ENCODE measurements at regions not wholly inside any gene's neighbourhood (a gene's known extent, or its start where the extent isn't known, plus 50 kb on each side); places are given as distances from the start of the nearest gene placed in this dataset.

- Histone ChIP-seq H3K4me2 (ENCODE audit: insufficient read depth in 1 of 2, low read depth in 2 of 2, low read length in 2 of 2) (no peak overlapping the region), H3K18ac (ENCODE audit: extremely low read depth, low read length) (no peak overlapping the region), H3K4ac (replicated peaks; ENCODE audit: insufficient read length, low read depth, low read length) (no peak overlapping the region), H3K56ac (replicated peaks; ENCODE audit: insufficient read length, low read depth, low read length) (no peak overlapping the region), H4K5ac (ENCODE audit: insufficient read length, low read depth, low read length) (no peak overlapping the region), H3K23ac (ENCODE audit: insufficient read length) (no peak overlapping the region), H2BK12ac (ENCODE audit: low read depth, low read length) (no peak overlapping the region), H3K9ac (replicated peaks in 1 of 4; ENCODE audit: extremely low read depth in 1 of 4, low read depth in 3 of 4, low read length in 3 of 4) (no peak overlapping the region), H3K4me1 (replicated peaks in 1 of 4; ENCODE audit: control insufficient read depth in 3 of 4, insufficient read depth in 4 of 4, low read length in 3 of 4) (no peaks in the 10 kb centered on the region), H2BK15ac (ENCODE audit: low read length) (no peak overlapping the region), H2BK120ac (replicated peaks; ENCODE audit: low read depth, low read length) (no peak overlapping the region), H3K14ac (ENCODE audit: insufficient read length) (no peak overlapping the region), H3K36me3 (ENCODE audit: control insufficient read depth in 2 of 4, insufficient read depth in 4 of 4, low read length in 3 of 4) (no peaks in the 10 kb centered on the region; a peak in 1 of 8 replicates), H4K8ac (ENCODE audit: extremely low read depth, insufficient read depth, low read length) (no peak overlapping the region), H3K27ac (ENCODE audit: low read depth, low read length) (no peak overlapping the region), H3K27me3 (replicated peaks in 1 of 4; ENCODE audit: control insufficient read depth in 3 of 4, extremely low read depth in 1 of 4, insufficient read depth in 3 of 4, low read length in 3 of 4) (peaks cover 0 to 8% (median 6%) of the 10 kb centered on the region in 4 experiments; a peak in 3 of 7 replicates), H4K91ac (replicated peaks; ENCODE audit: insufficient read length, low read length) (no peak overlapping the region), H3K79me1 (ENCODE audit: low read depth, low read length) (no peaks in the 10 kb centered on the region), H3K4me3 (ENCODE audit: extremely low read depth in 1 of 4, insufficient read depth in 2 of 4, low read depth in 3 of 4, low read length in 4 of 4) (no peak overlapping the region), H2AFZ (ENCODE audit: low read length) (no peak overlapping the region), H2BK20ac (ENCODE audit: low read length) (no peak overlapping the region), H3K79me2 (ENCODE audit: control insufficient read depth in 1 of 2, insufficient read depth in 2 of 2, low read length in 2 of 2) (no peaks in the 10 kb centered on the region), H3K23me2 (ENCODE audit: low read depth, low read length) (no peaks in the 10 kb centered on the region; the same call in 1 of the 2 replicates), H2AK5ac (ENCODE audit: low read depth, low read length) (no peak overlapping the region), H3K9me3 (ENCODE audit: insufficient read depth in 2 of 2, low read depth in 1 of 2, low read length in 1 of 2) (no peaks in the 10 kb centered on the region), H4K20me1 (replicated peaks in 1 of 2; ENCODE audit: control insufficient read depth in 1 of 2, insufficient read depth in 2 of 2, low read length in 2 of 2) (no peaks in the 10 kb centered on the region), H2BK5ac (ENCODE audit: low read depth, low read length) (no peak overlapping the region)
- WGBS, 2 experiments (ENCODE audit: extremely low coverage in 1 of 2, insufficient coverage in 1 of 2, insufficient read length in 1 of 2, insufficient replicate concordance in 2 of 2, low coverage in 1 of 2, low lambda C conversion rate in 2 of 2, missing lambda C conversion rate in 1 of 2) = 89% methylated on average over 1 of the region's 1 CpG; no CpG with 5 or more reads in 1 of the 2 experiments
- no peak for DNase-seq (ENCODE audit: low read depth in 1 of 2, low spot score in 2 of 2)
- ChIA-PET POLR2A (ENCODE audit: partially characterized antibody) (no interaction called here), CTCF (ENCODE audit: partially characterized antibody) (interaction anchor here (1.2 kb wide), 1 partner anchor 84 kb away, joined by 3 read pairs; no protein-coding TSS in a partner anchor)
- no peak for FAIRE-seq
- TF ChIP-seq TEAD4 (IDR thresholded peaks at IDR 0.05; ENCODE audit: low read depth, low read length) = no peak
- TF ChIP-seq HDAC6 (IDR thresholded peaks at IDR 0.05; ENCODE audit: low read depth, low read length) = no peak
- TF ChIP-seq CTBP2 (IDR thresholded peaks at IDR 0.05; ENCODE audit: borderline replicate concordance, insufficient read depth, insufficient read length, low read length) = no peak
- TF ChIP-seq EGR1 (IDR thresholded peaks at IDR 0.05; ENCODE audit: borderline replicate concordance, low read depth, low read length) = no peak
- TF ChIP-seq RFX5 (IDR thresholded peaks at IDR 0.05; ENCODE audit: borderline replicate concordance, low read depth, low read length) = no peak
- no peak for TF ChIP-seq JUN (IDR thresholded peaks at IDR 0.05; ENCODE audit: low read depth, low read length)
Measured at GRCh38 chr20:11820838-11821237, 96.9 kb upstream of the BTBD3 start.

Measured in H1 (cell line).